ENCODE measurements at regions not wholly inside any gene's neighbourhood (a gene's known extent, or its start where the extent isn't known, plus 50 kb on each side); places are given as distances from the start of the nearest gene placed in this dataset.

DNA sequence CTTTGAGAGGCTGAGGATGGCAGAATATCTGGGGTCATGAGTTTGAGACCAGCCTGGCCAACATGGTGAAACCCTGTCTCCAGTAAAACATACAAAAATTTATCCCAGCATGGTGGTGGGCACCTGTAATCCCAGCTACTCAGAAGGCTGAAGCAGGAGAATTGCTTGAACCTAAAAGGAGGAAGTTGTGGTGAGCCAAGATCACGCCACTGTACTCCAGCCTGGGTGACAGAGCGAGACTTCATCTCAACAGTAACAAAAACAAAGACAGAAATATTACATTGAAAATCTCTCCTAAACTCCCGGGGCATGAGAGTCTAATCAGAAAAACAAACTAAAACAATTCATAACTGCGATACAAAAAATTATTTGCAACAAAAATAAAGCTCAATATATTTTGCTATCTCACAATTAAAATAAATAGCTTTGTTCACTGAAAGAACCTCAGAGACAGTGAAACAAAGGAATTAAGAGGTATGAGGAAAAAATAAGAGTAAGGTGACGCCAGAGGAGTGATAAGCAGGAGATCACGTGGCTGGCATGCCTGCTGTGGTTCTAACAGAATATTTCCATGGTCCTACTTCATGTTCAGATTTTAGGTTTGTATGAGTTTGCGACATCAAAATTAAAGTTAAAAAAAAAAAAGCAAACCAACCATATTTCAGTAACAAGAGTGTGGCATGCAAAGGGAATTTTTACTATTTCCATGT, 527.7 kb upstream of the POM121L12 start:
- no peak for TF ChIP-seq EP300 (IDR thresholded peaks at IDR 0.05)
- TF ChIP-seq, protein P1, sequence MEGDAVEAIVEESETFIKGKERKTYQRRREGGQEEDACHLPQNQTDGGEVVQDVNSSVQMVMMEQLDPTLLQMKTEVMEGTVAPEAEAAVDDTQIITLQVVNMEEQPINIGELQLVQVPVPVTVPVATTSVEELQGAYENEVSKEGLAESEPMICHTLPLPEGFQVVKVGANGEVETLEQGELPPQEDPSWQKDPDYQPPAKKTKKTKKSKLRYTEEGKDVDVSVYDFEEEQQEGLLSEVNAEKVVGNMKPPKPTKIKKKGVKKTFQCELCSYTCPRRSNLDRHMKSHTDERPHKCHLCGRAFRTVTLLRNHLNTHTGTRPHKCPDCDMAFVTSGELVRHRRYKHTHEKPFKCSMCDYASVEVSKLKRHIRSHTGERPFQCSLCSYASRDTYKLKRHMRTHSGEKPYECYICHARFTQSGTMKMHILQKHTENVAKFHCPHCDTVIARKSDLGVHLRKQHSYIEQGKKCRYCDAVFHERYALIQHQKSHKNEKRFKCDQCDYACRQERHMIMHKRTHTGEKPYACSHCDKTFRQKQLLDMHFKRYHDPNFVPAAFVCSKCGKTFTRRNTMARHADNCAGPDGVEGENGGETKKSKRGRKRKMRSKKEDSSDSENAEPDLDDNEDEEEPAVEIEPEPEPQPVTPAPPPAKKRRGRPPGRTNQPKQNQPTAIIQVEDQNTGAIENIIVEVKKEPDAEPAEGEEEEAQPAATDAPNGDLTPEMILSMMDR (IDR thresholded peaks at IDR 0.05), result no peak
- TF ChIP-seq POLR2A (IDR thresholded peaks at IDR 0.05; ENCODE audit: low read depth), result no peak
- TF ChIP-seq POLR2AphosphoS5 (IDR thresholded peaks at IDR 0.05), result no peak
- no peaks in the 10 kb centered on the region for H3K9me3 ChIP-seq
- H3K27me3 ChIP-seq, result no peaks in the 10 kb centered on the region
- no peak for DNase-seq (ENCODE audit: extremely low spot score)
- no peak overlapping the region for H3K27ac ChIP-seq (replicated peaks in 1 of 4)
- no peaks in the 10 kb centered on the region for H3K36me3 ChIP-seq
- no peak overlapping the region for H3K4me3 ChIP-seq
- intact Hi-C loops (cut with DNase I), result no loop called here
- WGBS, result 65% methylated on average over 7 of the region's 7 CpGs
- H3K4me1 ChIP-seq, result no peaks in the 10 kb centered on the region

DNA sequence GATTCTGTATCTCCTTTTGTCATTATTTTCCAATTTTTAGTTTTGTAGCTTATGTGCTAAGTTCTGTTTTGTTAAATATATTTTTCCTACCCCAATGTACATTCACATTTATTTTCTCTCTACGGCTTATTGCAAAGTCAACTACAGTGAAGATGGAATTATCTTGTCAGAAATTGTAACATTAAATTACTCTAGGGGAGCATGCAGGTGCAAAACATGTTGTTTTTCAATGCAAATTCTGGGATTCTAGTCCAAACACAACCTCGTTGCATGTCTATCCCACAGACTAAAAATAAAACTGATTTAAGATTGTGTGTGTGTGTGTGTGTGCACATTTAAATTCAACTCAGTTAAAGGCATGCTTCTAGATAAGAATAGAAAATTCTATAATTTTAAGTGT, 529.1 kb upstream of the POM121L12 start:
- Histone ChIP-seq H3K27me3 (no peaks in the 10 kb centered on the region), H3K4me3 (no peak overlapping the region), H3K9me3 (no peaks in the 10 kb centered on the region), H3K27ac (replicated peaks in 1 of 4) (no peak overlapping the region), H3K4me1 (no peaks in the 10 kb centered on the region), H3K36me3 (no peaks in the 10 kb centered on the region)
- TF ChIP-seq, protein P1 (IDR thresholded peaks at IDR 0.05), result no peak
- TF ChIP-seq EP300 (IDR thresholded peaks at IDR 0.05) (no peak), POLR2A (IDR thresholded peaks at IDR 0.05; ENCODE audit: low read depth) (no peak)
- DNase-seq (ENCODE audit: extremely low spot score), result no peak
- intact Hi-C loops (cut with DNase I), result no loop called here
- 40% methylated on average over 2 of the region's 2 CpGs for WGBS

DNA sequence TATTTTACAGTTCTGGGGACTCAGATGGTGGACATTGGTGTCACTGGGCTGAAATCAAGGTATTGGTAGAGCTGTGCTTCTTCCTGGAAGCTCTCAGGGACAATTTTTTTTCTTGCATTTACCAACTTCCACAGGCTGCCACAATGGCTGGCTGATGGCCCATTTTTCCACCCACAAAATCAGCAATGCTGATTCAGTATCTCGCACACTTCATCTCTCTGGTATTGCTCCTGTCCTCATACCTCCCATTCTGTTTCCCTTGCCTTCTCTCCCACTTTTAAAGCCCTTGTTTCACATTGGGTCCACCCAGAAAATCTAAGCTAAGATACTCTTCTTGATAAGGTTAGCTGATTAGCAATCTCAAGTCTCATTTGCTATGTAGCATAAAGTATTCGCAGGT, 530.9 kb upstream of the POM121L12 start:
- DNase-seq (ENCODE audit: extremely low spot score), result no peak
- Histone ChIP-seq H3K4me1 (no peaks in the 10 kb centered on the region), H3K9me3 (no peaks in the 10 kb centered on the region), H3K27ac (replicated peaks in 1 of 4) (no peak overlapping the region), H3K4me3 (no peak overlapping the region), H3K27me3 (no peaks in the 10 kb centered on the region), H3K36me3 (no peaks in the 10 kb centered on the region)
- TF ChIP-seq EP300 (IDR thresholded peaks at IDR 0.05), result no peak
- no peak for TF ChIP-seq POLR2A (IDR thresholded peaks at IDR 0.05; ENCODE audit: low read depth)
- TF ChIP-seq, protein P1 (IDR thresholded peaks at IDR 0.05), result no peak
- no peak for TF ChIP-seq POLR2AphosphoS5 (IDR thresholded peaks at IDR 0.05)
- intact Hi-C loops (cut with DNase I), result no loop called here
- 90% methylated on average over 2 of the region's 2 CpGs for WGBS

DNA sequence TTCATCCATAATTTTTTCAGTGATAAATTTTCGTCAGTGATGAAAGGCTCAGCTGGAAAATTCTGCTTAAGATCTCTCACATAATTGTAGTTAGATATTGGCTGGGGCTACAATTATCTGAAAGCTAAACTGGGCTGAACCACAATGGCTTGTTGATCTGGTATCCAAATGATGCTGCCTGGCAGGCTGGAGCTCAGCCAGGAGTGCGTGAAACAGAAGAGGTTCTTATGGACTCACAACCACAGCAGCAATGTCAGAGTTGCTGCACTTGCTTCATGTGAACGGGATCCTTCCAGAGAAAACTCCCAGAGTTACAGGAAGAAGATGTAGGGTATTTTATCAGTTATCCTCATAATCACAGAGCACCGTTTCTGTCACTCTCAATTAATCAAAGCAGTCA, 533.2 kb upstream of the POM121L12 start:
- no peaks in the 10 kb centered on the region for H3K9me3 ChIP-seq
- no peak overlapping the region for H3K27ac ChIP-seq (replicated peaks in 1 of 4)
- no peak for DNase-seq (ENCODE audit: extremely low spot score)
- 63% methylated on average over 4 of the region's 4 CpGs for WGBS
- H3K27me3 ChIP-seq, result no peaks in the 10 kb centered on the region
- intact Hi-C loops (cut with DNase I), result no loop called here
- H3K4me1 ChIP-seq, result no peaks in the 10 kb centered on the region
- H3K36me3 ChIP-seq, result no peaks in the 10 kb centered on the region
- H3K4me3 ChIP-seq, result no peak overlapping the region
- TF ChIP-seq POLR2AphosphoS5 (IDR thresholded peaks at IDR 0.05) (no peak), EP300 (IDR thresholded peaks at IDR 0.05) (no peak), POLR2A (IDR thresholded peaks at IDR 0.05; ENCODE audit: low read depth) (no peak)
- TF ChIP-seq, protein P1 (IDR thresholded peaks at IDR 0.05), result no peak

DNA sequence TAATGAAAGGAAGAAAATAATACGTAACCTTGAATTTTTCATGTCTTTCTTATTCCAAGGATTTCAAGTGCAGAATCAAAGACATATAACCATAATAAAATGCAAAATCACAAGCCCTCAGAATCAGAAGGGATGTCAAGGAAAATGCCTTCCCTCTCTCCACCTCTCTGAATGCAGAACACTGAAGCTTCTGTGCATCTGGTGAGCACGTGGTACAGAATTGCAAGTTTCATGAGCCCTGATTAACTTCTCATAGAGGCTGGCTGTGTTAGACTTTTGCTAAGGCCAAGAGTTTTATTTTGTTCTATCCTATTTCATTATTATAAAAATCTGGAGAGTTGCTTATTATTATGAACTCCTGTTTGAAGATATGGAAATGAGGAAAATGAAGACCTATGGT, 533.7 kb upstream of the POM121L12 start:
- H3K4me1 ChIP-seq, result no peaks in the 10 kb centered on the region
- no peak overlapping the region for H3K27ac ChIP-seq (replicated peaks in 1 of 4)
- H3K9me3 ChIP-seq, result no peaks in the 10 kb centered on the region
- no peaks in the 10 kb centered on the region for H3K27me3 ChIP-seq
- TF ChIP-seq, protein P1 (IDR thresholded peaks at IDR 0.05), result no peak
- H3K36me3 ChIP-seq, result no peaks in the 10 kb centered on the region
- 81% methylated on average over 2 of the region's 2 CpGs for WGBS
- intact Hi-C loops (cut with DNase I), result no loop called here
- H3K4me3 ChIP-seq, result no peak overlapping the region
- DNase-seq (ENCODE audit: extremely low spot score), result no peak
